ENCODE measurements at regions not wholly inside any gene's neighbourhood (a gene's known extent, or its start where the extent isn't known, plus 50 kb on each side); places are given as distances from the start of the nearest gene placed in this dataset.

DNA sequence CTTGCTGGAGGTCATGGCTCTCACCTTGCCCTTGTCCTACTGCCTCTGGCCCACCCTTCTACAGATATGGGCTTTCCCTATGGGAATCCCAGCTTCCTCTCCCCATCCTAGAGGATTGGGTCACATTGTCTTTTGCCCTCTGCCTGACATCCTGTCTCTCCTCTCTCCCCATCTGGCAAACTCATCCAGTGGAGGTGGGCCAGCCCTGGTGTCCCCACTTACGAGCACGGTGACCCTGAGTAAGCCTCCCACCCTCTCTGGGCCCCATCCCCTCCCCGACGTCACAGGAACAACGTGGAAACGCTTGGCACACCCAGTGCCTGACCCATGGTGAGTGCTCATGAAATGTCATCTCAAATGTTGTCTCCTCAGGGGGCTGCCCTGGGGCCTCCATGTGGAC is 56.1 kb upstream of the ID3 start:
- H3K27ac Mint-ChIP-seq, result no peak overlapping the region
- H3K4me3 Mint-ChIP-seq, result no peak overlapping the region
- peaks cover 4% of the 10 kb centered on the region for H3K4me1 Mint-ChIP-seq
- H3K27me3 Mint-ChIP-seq (ENCODE audit: low read depth), result peaks cover 18% of the 10 kb centered on the region
- no peaks in the 10 kb centered on the region for H3K36me3 Mint-ChIP-seq
- no peaks in the 10 kb centered on the region for H3K9me3 Mint-ChIP-seq
- TF ChIP-seq, protein P1, sequence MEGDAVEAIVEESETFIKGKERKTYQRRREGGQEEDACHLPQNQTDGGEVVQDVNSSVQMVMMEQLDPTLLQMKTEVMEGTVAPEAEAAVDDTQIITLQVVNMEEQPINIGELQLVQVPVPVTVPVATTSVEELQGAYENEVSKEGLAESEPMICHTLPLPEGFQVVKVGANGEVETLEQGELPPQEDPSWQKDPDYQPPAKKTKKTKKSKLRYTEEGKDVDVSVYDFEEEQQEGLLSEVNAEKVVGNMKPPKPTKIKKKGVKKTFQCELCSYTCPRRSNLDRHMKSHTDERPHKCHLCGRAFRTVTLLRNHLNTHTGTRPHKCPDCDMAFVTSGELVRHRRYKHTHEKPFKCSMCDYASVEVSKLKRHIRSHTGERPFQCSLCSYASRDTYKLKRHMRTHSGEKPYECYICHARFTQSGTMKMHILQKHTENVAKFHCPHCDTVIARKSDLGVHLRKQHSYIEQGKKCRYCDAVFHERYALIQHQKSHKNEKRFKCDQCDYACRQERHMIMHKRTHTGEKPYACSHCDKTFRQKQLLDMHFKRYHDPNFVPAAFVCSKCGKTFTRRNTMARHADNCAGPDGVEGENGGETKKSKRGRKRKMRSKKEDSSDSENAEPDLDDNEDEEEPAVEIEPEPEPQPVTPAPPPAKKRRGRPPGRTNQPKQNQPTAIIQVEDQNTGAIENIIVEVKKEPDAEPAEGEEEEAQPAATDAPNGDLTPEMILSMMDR (IDR thresholded peaks at IDR 0.05; ENCODE audit: unreplicated experiment), result no peak
- no peak for DNase-seq (ENCODE audit: low spot score in 2 of 2, unreplicated experiment in 2 of 2)

DNA sequence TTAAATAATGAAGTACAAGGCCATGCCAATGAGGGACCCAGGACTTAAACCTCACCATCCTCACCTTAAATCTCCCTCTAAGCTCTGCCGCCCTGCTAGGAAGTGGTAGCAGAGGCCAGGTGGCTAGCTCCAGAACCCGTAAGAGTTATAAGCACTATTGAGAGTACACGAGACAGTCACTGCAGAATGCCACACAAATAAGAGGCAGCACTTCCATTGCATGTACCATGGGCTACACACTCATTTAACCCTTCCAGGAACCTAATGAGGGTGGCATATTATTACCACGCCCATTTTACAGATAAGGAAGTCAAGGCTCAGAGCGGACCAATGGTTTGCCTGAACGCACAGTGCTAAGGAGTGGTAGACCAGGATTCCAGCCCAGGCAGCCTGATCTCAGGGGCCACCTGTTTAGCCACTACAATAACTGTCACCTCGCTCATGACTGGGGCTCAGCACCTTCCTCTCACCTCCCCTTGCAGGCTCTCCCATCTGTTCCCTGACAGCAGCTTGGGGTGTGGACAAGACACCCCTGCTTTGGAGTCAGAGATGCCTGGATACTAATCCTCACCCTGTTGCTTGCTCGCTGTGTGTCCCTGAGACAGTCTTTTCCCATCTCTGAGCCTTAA is 54.8 kb upstream of the ID3 start:
- Mint-ChIP-seq H3K9me3 (no peaks in the 10 kb centered on the region), H3K27me3 (ENCODE audit: low read depth) (peaks cover 9% of the 10 kb centered on the region), H3K36me3 (no peaks in the 10 kb centered on the region), H3K4me3 (no peak overlapping the region), H3K4me1 (no peaks in the 10 kb centered on the region), H3K27ac (no peak overlapping the region)
- TF ChIP-seq, protein P1 (IDR thresholded peaks at IDR 0.05; ENCODE audit: unreplicated experiment), result no peak
- no peak for DNase-seq (ENCODE audit: low spot score in 2 of 2, unreplicated experiment in 2 of 2)

DNA sequence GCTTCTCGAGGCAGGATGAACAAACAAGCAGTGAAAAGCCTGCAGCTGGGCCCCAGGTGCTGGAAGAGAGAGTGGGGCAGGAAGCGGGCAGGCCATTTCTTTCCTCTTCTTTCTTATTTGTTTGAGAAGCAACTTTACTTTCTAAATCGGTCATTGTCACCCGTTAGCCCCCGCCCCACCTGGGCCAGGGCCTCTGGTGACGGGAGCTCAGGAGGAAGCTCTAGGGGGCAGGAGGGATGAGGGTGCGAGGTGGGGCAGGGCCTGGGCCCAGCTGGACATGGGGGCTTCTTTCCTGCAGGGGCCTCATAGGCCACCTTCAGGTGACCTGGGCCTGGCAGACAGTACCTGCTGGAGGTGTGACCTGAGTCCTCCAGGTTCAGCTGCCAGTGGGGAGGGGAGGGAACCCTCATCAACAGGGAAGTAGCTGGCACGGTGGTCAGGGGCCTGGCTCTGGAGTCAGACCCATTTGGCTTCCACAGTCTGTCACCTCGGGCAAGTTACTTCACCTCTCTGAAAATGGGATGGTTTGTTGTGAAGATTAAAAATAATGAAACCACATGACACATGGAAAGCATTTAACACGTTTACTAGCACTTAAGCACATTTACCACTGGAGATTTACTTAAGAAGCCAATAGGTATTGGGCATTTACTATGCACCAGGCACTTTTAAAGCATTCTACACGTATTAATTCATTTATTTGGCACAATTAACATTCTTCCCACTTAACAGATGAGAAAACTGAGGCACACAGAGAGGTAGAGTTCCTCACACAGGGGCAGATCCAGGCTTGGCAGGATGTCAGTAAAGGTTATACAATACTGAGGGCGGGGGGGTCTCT is 54.1 kb upstream of the ID3 start:
- Mint-ChIP-seq H3K4me3 (no peak overlapping the region), H3K9me3 (no peaks in the 10 kb centered on the region), H3K27ac (no peak overlapping the region)

GRCh38 chr1:23611601-23612327 is 52.5 kb upstream of the ID3 start:
- Mint-ChIP-seq H3K27ac (no peak overlapping the region), H3K9me3 (no peaks in the 10 kb centered on the region)

More for the DNA sequence above, 54.1 kb upstream of the ID3 start:
- TF ChIP-seq, protein P1 (IDR thresholded peaks at IDR 0.05; ENCODE audit: unreplicated experiment), result no peak
- DNase-seq (ENCODE audit: low spot score in 2 of 2, unreplicated experiment in 2 of 2), result no peak
- peaks cover 3% of the 10 kb centered on the region for H3K27me3 Mint-ChIP-seq (ENCODE audit: low read depth)
- H3K36me3 Mint-ChIP-seq, result no peaks in the 10 kb centered on the region
- no peaks in the 10 kb centered on the region for H3K4me1 Mint-ChIP-seq

GRCh38 chr1:23610677-23611076 is 51.4 kb upstream of the ID3 start:
- no peak overlapping the region for H3K27ac Mint-ChIP-seq
- no peaks in the 10 kb centered on the region for H3K4me1 Mint-ChIP-seq
- TF ChIP-seq, protein P1 (IDR thresholded peaks at IDR 0.05; ENCODE audit: unreplicated experiment), result no peak
- no peaks in the 10 kb centered on the region for H3K27me3 Mint-ChIP-seq (ENCODE audit: low read depth)
- no peak for DNase-seq (ENCODE audit: low spot score in 2 of 2, unreplicated experiment in 2 of 2)
- no peaks in the 10 kb centered on the region for H3K9me3 Mint-ChIP-seq
- no peak overlapping the region for H3K4me3 Mint-ChIP-seq
- no peaks in the 10 kb centered on the region for H3K36me3 Mint-ChIP-seq

More at GRCh38 chr1:23611601-23612327, 52.5 kb upstream of the ID3 start:
- DNase-seq (ENCODE audit: low spot score in 2 of 2, unreplicated experiment in 2 of 2), result no peak
- Mint-ChIP-seq H3K27me3 (ENCODE audit: low read depth) (no peaks in the 10 kb centered on the region), H3K4me1 (no peaks in the 10 kb centered on the region), H3K36me3 (no peaks in the 10 kb centered on the region), H3K4me3 (no peak overlapping the region)
- TF ChIP-seq, protein P1 (IDR thresholded peaks at IDR 0.05; ENCODE audit: unreplicated experiment), result no peak
